Activated CD8-positive, alpha-beta memory T cell treated with anti-CD3 and anti-CD28 coated beads, Interleukin-2, amount 50 U/mL, for 1 hour (primary cell): ENCODE measurements at regions not wholly inside any gene's neighbourhood (a gene's known extent, or its start where the extent isn't known, plus 50 kb on each side); places are given as distances from the start of the nearest gene placed in this dataset.

ENCODE experiments used
- DNase-seq: peaks from one replicate; pipeline ENCODE4 v3.0.0-alpha.2; 2020; ENCODE audit errors: extremely low read depth

DNA sequence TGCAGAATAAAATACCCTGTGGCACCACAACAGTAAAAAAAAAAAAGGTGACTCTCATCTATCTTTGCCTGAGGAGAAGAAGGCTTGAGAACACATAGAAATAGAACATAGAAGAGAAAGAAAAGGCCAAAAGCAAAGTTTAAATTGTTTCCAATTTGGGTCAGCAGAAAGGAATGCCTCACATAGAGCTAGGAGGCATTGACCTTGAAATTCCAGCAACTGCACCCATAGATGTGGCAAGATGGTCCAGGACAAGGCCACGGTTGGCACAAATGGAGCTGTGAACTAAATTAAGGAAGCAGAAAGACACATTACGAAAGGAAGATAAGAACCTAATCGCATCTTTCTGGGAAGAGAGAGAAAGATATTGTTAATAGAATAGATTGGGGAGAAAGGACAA lies 588.3 kb downstream of the LMO4 start:
- no peak for DNase-seq

DNA sequence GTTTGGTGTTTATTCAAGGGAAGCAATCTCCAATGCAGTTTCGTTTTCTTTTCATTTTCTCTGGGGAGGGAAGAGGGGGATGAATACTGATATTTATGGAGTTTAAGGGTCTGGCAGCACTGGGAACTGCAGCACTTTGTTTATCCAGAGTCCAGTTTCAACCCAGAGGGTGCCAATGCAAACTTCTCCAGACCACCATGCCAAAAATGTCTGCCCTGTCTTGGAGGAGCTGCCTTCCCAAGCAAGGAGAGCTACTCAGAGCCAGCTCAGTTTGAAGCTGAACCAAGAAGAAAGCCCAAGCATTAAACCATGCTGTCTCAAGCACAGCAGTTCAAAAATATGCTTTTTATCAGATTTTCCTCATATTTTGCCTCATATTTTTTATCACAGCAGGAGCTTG lies 589.7 kb downstream of the LMO4 start:
- no peak for DNase-seq

DNA sequence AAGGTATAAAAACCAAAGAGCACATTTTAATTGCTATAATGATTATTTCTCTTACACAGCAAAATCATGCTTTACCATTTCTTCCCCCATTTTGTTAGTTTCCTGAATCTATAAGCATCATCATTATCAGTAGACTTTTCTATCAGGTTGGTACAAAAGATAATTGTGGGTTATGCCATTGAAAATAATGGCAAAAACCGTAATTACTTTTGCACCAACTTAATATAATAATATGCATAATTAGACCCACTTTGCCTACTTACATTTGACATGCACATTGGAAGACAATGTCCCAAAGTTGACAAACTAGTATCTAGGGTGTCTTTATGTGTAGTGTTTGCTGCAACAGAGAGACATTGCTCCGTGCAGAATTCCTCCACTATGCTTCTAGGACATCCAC lies 594.2 kb downstream of the LMO4 start:
- no peak for DNase-seq

DNA sequence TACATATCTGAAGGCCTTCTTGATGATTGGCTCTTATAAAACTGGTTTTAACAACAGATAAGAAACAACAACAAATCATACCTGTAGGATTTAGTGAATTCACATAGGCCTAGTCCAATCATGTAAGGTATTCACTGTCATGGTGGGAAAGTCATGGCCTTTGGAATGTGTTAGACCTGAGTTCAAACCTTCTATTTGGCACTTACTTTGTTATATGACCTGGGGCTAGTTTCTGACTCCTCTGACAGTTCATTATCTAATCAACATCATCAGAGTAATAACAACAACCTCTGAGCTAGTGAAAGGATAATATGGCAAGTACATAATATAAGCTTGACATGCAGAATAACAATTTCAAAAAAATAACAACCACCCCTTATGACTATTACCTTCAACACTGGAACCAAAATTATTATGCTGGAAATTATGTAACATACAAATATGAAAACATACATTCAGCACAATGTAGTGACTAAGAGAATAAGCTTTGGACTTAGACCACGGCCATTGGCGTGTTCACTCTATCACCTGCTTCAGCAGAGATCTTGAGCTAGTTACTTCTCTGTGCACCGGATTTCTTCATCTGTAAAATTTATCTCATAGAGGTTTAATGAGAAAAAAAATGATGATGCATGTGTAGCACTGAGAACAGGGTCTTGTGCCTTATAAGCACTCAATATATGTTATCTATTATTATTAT lies 597.6 kb downstream of the LMO4 start:
- DNase-seq: no peak

DNA sequence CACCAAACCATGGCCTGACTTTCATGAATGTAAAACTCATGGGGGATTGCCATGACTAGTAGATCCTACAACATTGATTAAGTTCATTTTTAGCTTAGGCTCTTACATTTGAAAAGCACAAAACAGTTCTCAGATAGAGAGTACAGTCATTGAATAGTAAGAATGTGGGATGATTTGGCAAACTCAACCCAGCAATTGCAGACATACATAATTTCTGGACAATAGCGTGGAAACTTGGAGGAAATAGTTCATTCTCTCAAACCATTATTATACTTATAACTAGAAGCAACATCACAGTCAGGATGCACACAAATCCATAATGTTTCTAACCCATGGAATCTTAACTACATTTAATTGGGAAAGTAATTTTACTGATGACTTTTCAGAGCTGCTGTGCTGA lies 598.2 kb downstream of the LMO4 start:
- no peak for DNase-seq

DNA sequence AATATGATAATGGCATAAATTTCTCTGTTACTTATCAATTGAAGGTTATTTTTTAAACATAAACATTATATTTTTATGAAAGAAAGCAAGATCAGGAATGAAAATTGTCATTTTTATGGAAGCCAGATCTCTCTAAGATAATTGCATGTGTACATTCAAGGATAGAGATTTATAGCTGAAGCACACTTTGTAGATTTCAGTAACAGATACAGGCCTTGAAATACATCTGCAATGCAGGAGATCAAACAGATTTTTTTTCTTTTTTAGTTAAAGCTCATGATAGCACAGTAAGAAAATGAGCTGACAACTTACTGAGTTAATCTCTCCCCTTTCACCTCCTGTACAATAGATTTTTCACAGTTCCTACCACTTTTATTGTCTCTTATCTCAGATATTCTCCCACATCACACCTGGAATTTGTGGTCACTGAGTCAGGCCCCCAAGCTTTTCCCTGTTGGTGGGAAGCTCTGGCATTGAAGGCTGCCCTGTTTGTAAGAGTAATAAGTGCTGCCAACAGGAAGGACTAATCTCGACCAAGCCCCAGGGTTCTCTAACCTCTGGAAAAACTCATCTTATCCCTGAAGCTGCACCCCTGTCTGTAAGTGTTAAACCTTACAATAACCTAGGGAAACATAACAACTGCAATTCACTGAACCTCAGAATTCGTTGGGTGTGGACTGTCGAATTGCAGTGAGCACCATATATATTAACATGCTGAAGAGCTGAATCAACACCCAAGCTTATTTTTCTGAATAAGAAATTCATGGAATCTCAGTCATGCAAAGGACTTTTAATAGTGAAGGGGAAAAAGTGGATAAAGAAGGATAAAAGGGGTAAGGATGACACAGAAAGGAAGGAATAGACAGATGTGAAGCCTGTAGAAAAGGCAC lies 599.0 kb downstream of the LMO4 start:
- no peak for DNase-seq

DNA sequence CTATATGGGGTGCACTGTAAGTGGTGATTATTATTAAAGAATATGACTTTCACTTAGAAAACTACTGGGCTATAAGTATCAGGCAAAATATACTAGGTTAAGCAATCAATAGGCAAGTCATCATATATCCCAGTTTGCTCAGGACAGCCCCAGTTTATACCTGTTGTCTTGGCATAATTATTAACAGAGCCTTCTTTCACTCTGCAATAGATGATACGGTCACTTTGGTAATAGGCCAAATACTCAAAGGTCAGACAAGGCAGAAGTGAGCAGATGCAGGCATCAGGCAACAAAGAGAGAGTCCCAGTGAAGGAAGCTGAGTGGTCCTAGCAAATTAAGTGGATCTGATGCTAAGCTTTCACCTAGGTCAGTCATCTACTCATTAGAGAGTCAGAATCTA lies 599.9 kb downstream of the LMO4 start:
- DNase-seq: no peak

DNA sequence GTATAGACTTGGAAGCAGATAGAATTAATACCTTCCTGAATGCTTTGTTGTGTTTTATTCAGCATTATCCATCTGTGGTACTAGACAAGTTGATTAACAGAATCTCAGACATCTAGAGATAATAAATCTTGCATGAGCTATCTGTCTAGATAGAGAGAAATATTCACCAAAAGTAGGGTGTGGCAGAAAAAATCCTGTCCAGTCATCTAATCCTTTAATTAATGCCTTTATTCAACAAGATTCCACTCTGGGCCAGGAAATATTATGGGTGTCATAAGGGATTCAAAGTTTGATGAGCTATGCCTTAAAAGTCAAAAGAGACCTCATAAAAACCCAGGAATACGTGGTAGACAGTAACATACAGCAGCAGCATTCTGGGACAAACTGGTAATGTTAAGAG lies 601.2 kb downstream of the LMO4 start:
- no peak for DNase-seq

DNA sequence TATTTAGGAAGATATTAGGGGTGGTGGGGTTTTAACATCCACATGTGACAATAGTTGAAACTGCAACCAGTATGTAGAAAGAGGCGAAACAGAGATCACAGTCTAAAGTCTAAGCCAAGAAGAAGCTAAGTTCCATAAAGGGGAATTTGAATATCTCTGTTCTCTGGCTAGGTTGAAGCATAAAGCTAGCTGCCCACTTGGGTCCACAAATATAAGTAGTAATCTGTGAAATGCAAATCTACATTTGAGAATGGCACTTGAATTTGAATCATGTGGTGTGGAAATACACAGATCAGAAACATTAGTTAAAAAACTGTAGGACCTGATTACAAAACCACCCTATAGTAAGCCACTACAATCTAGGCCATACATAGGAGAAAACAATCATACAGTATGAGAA lies 602.1 kb downstream of the LMO4 start:
- DNase-seq: no peak

DNA sequence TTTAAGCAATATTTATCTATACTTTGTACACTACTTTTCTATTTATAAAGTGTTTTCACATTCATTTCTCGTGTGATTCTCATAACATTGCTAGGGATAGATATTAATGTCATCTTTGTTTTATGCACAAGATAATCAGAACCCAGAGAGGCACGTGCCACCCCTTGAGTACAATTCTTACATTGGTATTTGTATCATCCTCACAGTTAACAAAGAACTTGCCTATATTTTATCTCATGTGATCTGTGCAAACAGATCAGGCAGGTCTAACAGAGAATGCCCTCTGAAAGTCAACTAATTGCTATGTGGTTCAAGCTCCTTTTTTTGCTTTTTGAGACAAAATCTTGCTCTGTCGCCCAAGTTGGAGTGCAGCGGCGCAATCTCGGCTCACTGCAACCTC lies 604.5 kb downstream of the LMO4 start:
- no peak for DNase-seq

DNA sequence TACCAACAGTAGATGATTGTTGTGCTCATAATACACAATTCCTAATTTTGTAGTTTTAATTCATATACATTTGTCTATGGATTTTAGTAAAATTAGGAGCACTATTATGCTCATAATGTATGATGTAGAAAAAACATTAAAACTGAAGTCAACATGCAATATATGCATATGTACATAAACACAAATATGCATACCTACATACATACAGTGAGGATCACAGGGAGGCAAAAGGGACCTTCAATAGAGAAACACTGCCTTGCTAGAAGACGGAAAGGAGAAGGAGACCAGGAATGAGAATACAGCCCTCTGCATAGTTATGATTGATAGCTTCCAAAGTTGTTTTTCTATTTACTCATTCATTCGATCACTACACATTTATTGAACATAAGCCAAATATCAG lies 606.5 kb downstream of the LMO4 start:
- DNase-seq: no peak

DNA sequence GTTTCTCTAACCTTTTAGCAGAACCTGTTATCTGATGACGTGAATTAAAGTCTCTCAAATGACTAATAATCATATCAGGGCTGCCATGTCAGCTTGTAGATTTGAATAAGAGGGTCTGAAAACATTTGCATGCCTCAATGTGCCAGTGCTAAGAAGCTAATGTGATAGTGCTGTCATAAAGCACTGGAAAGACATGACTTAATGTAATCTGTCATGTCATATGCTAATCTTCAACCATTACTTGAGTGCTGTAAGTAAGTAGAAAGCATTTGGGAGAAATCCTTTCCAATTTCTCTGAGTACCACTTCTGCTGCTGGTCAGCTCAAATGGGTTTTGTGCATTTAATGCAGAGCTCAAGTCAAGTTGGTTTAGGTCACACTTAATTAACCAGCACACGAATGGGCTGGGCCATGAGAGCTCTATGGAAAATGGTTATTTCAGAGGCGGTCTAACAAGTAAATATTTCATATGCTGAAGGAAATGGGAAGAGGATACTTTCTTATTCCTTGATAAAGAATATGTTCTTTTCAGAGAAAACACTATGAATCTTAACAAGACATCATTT lies 609.2 kb downstream of the LMO4 start:
- DNase-seq: no peak

DNA sequence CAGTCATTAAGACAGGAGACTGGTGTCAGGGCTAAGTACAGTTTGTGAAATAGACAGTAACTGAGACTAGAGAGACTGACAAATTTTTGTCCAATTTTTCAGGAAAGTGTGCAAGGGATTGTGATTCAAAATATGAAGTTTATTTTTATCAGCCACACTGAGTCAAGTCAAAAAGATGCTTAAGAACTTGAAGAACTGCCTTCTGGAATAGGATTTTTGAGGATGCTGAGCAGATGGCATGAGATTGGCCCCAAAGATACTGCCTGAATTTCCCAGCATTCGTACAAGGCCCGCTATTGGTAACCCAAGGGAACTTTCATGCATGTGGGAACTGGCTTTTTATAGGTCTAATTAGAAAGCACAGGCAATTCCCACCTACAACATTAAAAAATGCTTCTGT lies 610.0 kb downstream of the LMO4 start:
- no peak for DNase-seq

DNA sequence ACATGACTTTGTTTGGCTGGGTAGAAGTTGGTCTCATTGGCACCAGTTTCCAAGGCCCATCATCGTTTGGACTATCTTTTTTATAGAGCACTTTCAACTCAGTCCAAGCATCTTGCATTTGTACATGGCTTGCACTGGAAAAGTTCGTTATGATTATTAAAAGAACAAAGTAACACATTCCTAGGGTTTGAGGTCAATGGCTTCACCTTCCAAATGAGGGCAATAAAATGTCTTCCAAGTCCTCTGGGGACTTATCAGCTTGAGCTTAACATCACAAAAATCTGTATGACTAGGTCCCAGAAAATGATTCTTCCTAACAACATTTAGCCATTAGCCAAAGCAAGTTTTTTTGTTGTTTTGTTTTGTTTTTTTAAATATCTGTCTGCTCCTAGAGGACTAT lies 610.8 kb downstream of the LMO4 start:
- no peak for DNase-seq

DNA sequence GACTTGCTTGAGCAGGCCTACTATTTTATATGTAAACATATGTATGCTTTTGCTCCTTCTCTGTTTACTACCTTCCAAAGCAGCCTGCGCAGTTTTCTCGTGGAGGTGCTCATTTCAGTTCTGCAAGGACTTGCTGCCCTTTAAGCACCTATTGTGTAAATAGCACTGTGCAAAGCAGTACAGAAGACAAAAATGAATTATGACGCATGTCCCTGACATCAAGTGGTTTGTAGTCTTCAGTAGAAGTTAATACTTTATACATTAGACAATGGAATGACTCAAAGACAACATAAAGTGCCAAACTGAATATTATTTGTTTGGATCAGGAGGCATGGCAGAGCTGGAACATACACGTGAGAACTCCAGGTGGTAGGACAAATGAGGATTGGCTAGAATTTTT lies 611.7 kb downstream of the LMO4 start:
- DNase-seq: no peak

DNA sequence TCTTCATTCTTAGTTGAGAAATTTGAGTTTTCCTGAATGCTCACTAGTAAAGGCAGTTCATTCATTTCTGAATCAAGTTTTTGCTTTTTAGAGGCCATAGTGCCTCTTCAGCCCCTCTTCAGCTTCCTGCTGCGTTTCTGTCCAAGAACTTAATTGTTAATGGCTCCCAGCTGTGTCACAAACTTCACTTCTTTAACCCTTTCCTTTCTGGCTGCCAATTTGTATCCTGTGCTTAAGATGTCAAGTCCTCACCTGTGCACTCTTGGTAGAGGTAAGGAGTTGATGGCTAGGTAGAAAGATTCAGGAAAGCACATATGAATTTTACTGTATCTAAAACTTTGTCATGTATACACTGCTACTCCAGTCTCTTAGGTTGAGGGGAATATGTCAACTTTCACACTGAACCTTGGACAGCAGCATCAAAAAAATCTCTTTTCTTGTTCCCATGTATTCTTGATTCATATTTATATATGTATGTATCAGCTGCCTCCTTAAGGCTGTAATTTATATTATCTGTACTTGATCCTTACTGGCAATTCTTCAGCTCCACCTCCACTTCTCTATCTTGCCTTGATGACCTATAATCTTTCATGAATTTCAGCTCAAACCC lies 612.8 kb downstream of the LMO4 start:
- no peak for DNase-seq

DNA sequence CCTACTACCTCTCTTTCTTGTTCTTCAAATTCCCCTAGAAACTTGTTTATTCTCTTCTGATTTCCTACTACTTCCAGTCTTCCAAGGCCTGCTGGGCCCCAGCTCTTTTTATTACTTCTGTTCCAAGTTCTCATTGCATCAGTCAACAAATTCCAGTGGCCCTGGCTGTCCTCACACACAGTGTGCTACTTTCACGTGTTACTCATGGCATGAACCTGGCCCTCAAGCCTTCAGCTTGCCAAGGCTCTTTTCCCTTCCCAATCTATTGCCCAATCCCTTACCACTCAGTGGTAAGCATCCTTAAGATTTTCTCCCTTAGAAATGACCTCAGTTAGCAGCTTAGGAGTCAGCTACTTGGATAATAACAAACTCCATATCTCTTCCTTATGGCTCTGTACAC lies 613.5 kb downstream of the LMO4 start:
- no peak for DNase-seq

DNA sequence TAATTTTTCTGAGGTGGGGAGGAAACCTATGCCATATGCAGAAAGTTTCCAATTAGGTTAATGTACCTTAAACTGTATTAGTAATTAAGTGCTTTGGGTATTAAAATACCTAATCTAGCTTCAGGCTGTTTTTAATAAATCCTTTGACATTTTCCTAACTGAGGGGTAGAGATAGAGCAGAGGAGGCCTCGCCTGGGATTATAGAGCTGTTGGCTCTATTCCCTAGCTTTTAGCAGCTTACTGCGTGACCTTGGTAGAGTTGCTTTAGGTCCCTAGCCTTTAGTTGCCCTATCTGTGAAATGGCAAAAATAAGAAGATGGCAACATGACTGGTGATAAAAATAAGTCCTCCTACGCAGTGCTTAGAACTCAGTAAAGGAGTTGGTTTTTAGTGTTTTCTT lies 621.0 kb downstream of the LMO4 start:
- no peak for DNase-seq

DNA sequence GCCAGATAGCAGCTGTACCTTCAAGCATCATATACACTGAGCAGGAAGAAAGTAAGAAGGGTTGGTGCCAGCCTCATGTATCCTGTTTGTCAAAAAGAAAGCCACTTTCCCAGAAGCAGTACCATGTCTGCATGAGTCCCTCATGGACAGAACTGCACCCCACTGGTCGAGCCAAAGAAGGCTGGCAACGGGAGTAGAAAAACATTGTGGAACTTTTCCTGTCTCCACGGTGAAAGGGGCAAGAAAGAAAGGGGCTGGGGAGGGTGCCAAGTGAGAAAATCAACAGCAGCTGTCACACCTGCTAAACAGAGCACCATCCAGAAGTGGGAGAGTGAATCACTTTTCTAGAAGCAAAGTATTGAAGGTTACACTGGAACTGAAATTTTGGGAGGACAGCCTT lies 621.7 kb downstream of the LMO4 start:
- no peak for DNase-seq

DNA sequence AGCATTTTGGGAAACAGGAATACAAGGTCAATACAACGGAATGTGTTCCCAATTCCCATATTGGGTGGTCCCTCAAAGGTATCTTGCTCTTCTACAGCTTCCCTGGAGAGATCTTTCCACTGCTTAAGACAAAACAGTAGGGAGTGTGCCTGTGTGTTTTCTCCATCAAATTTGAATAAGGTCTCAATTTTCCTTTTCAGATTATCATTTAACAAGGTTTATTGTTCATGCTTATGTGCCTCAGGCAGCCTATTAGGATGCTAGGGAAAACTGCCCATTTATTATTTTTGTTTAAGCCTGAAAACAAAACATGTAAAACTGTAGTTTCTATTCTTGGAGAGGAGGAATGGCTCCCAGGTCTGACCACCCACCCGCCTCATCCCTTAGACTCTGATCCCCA lies 622.7 kb downstream of the LMO4 start:
- DNase-seq: no peak

DNA sequence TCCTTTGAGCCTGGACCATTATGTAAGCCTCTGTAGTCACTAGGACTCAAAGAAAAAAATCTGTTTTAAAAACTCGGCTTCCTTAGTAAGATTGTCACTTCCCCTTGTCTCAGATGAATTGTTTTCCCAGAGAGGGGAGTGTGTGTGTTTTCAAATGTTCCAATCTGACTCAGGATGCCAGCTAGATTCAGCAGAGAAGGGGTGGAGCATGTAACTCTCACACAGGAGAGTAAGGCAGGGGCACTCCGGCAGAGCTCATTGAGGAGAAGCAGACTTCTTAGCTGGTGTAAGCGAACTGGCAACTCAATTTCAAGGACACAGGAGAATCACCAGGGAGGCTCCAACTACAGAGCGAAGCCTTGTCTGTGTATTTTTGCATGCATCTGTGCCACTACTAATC lies 623.2 kb downstream of the LMO4 start:
- DNase-seq: no peak

DNA sequence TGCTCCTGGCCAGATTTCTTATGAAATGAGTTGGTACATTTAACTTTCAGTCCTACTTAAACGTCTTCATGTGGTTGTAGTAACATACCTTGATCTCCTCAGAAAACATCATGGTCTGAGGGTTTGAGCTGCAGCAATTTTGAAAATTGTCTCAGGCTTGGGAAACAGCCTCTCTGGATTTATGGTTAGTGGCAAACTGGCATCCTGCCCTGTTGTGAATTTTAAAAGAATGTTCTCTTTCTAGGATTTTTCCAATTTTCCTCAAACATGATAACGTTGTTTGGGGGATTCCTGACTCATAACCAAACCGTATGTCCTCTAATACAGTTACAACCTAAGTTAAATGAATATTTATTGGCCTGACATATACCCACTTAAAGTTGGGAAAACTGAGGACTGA lies 624.4 kb downstream of the LMO4 start:
- DNase-seq: no peak
